GM23338 (cell line): ENCODE measurements at regions not wholly inside any gene's neighbourhood (a gene's known extent, or its start where the extent isn't known, plus 50 kb on each side); places are given as distances from the start of the nearest gene placed in this dataset.

Experiments
- ATAC-seq: fragments of 200-7000 bp; cut with Tn5 transposase; 3 replicates; pipeline ENCODE4 v1.9.1; 2020
- DNase-seq: peaks from one replicate; pipeline ENCODE4 v3.0.0-alpha.2; 2015; ENCODE audit warnings: low spot score
- H2AFZ ChIP-seq: fragments of 200-600 bp; sonication (generic); 2 replicates; pipeline ENCODE4 v1.8.0; 2016; ENCODE audit warnings: antibody characterized with exemption, mild to moderate bottlenecking, moderate library complexity
- H3F3A ChIP-seq: fragments of 200-600 bp; sonication (generic); replicated peaks from 2 replicates; pipeline ENCODE4 v1.8.0; 2017; ENCODE audit warnings: antibody characterized with exemption, mixed run types, low read depth
- H3K27ac ChIP-seq: fragments of 200-600 bp; sonication (generic); 2 replicates; pipeline ENCODE4 v1.6.1; 2016; ENCODE audit warnings: low read depth
- H3K27me3 ChIP-seq: fragments of 200-600 bp; sonication (generic); 2 replicates; pipeline ENCODE4 v1.8.0; 2016; ENCODE audit warnings: mild to moderate bottlenecking, mixed run types, moderate library complexity; ENCODE audit not compliant: insufficient read depth
- H3K36me3 ChIP-seq: fragments of 200-600 bp; sonication (generic); 2 replicates; pipeline ENCODE4 v1.8.0; 2016; ENCODE audit warnings: mild to moderate bottlenecking; ENCODE audit not compliant: insufficient read depth
- H3K4me1 ChIP-seq: fragments of 200-600 bp; sonication (generic); 2 replicates; pipeline ENCODE4 v1.8.0; 2016; ENCODE audit warnings: mild to moderate bottlenecking, moderate library complexity; ENCODE audit not compliant: insufficient read depth
- H3K4me2 ChIP-seq: fragments of 200-600 bp; sonication (generic); 2 replicates; pipeline ENCODE4 v1.7.1; 2017; ENCODE audit warnings: mixed run types
- H3K4me3 ChIP-seq: fragments of 200-600 bp; sonication (generic); 2 replicates; pipeline ENCODE4 v1.6.1; 2016; ENCODE audit warnings: mixed run types
- H3K79me2 ChIP-seq: fragments of 200-600 bp; sonication (generic); replicated peaks from 2 replicates; pipeline ENCODE4 v1.8.0; 2017; ENCODE audit warnings: mild to moderate bottlenecking; ENCODE audit not compliant: insufficient read depth
- H3K9me2 ChIP-seq: fragments of 200-600 bp; sonication (generic); 2 replicates; pipeline ENCODE4 v1.8.0; 2017; ENCODE audit not compliant: insufficient read depth
- H4K20me1 ChIP-seq: fragments of 200-600 bp; sonication (generic); replicated peaks from 2 replicates; pipeline ENCODE4 v1.8.0; 2017; ENCODE audit warnings: mild to moderate bottlenecking; ENCODE audit not compliant: insufficient read depth
- H3K27ac Mint-ChIP-seq: 2 replicates; pipeline ENCODE4 v1.8.0; 2020; ENCODE audit warnings: inconsistent platforms, mild to moderate bottlenecking, moderate library complexity, mixed read lengths
- H3K27me3 Mint-ChIP-seq: 3 replicates; pipeline ENCODE4 v1.8.0; 2022; ENCODE audit warnings: low read depth, mild to moderate bottlenecking, moderate library complexity, mixed read lengths, inconsistent platforms; ENCODE audit not compliant: insufficient read depth, poor library complexity
- H3K36me3 Mint-ChIP-seq: 3 replicates; pipeline ENCODE4 v1.8.0; 2021; ENCODE audit warnings: low read depth, mild to moderate bottlenecking, inconsistent platforms, moderate library complexity, mixed read lengths
- H3K4me1 Mint-ChIP-seq: 3 replicates; pipeline ENCODE4 v1.8.0; 2020; ENCODE audit warnings: mild to moderate bottlenecking, inconsistent platforms, mixed read lengths
- H3K4me3 Mint-ChIP-seq: 3 replicates; pipeline ENCODE4 v1.8.0; 2021; ENCODE audit warnings: moderate library complexity, mild to moderate bottlenecking, inconsistent platforms, mixed read lengths
- H3K9me3 Mint-ChIP-seq: 3 replicates; pipeline ENCODE4 v1.8.0; 2020; ENCODE audit warnings: moderate library complexity, mild to moderate bottlenecking, inconsistent platforms, mixed read lengths
- CREB1 ChIP-seq: fragments of 250-450 bp; sonication (Bioruptor Pico); IDR thresholded peaks from 2 replicates; pipeline ENCODE4 v1.5.0; 2020; ENCODE audit warnings: low read depth, mild to moderate bottlenecking, moderate library complexity
- EZH2 ChIP-seq: fragments of 200-600 bp; sonication (generic); IDR thresholded peaks from one replicate; pipeline ENCODE4 v1.8.0; 2017; ENCODE audit warnings: antibody characterized with exemption, mild to moderate bottlenecking, low read depth; ENCODE audit not compliant: unreplicated experiment
- JUNB ChIP-seq: IDR thresholded peaks from one replicate; pipeline ENCODE4 v1.6.1; 2016; ENCODE audit warnings: antibody characterized with exemption; ENCODE audit not compliant: unreplicated experiment
- NANOG ChIP-seq: IDR thresholded peaks from 2 replicates; pipeline ENCODE4 v1.6.1; 2016; ENCODE audit warnings: antibody characterized with exemption, borderline replicate concordance
- POLR2AphosphoS5 ChIP-seq: IDR thresholded peaks from 2 replicates; pipeline ENCODE4 v1.6.1; 2016; ENCODE audit warnings: antibody characterized with exemption, low read depth
- REST ChIP-seq: IDR thresholded peaks from one replicate; pipeline ENCODE4 v1.6.1; 2018; ENCODE audit warnings: antibody characterized with exemption; ENCODE audit not compliant: unreplicated experiment
- STAT1 ChIP-seq: IDR thresholded peaks from one replicate; pipeline ENCODE4 v1.6.1; 2016; ENCODE audit warnings: antibody characterized with exemption; ENCODE audit not compliant: unreplicated experiment
- ZNF114 ChIP-seq: fragments of 250-450 bp; sonication (Bioruptor Pico); IDR thresholded peaks from 2 replicates; pipeline ENCODE4 v1.5.0; 2020; ENCODE audit warnings: mild to moderate bottlenecking, moderate library complexity
- ZNF331 ChIP-seq: fragments of 250-450 bp; sonication (Bioruptor Pico); IDR thresholded peaks from 2 replicates; pipeline ENCODE4 v1.5.0; 2020; ENCODE audit warnings: low read depth, mild to moderate bottlenecking, moderate library complexity
- ZNF462 ChIP-seq: fragments of 250-450 bp; sonication (Bioruptor Pico); IDR thresholded peaks from 2 replicates; pipeline ENCODE4 v1.5.0; 2020; ENCODE audit warnings: mild to moderate bottlenecking, moderate library complexity
- TF ChIP-seq, protein P1 (sequence below), 2 experiments: fragments of 200-600 bp in 1 of 2; sonication (generic) in 1 of 2; conservative IDR thresholded peaks; 2 replicates each; pipeline versions ENCODE4 v1.5.1 to v1.6.1; 2016 to 2017; ENCODE audit warnings: antibody characterized with exemption in 2 of 2, low read depth in 2 of 2, mild to moderate bottlenecking in 2 of 2, moderate library complexity in 1 of 2

- H3K36me3 ChIP-seq, result no peaks in the 10 kb centered on the region
- no peak overlapping the region for H3K4me3 ChIP-seq
- H3K79me2 ChIP-seq, result no peaks in the 10 kb centered on the region
- Mint-ChIP-seq H3K27ac (no peak overlapping the region), H3K4me3 (no peak overlapping the region), H3K9me3 (no peaks in the 10 kb centered on the region), H3K36me3 (no peaks in the 10 kb centered on the region), H3K4me1 (peaks cover 8% of the 10 kb centered on the region; the same call in 2 of the 3 replicates), H3K27me3 (no peaks in the 10 kb centered on the region)
- no peak overlapping the region for H3K27ac ChIP-seq
- no peaks in the 10 kb centered on the region for H4K20me1 ChIP-seq
- peaks cover 1% of the 10 kb centered on the region; the same call in 1 of the 2 replicates for H3K4me1 ChIP-seq
- no peaks in the 10 kb centered on the region for H3K27me3 ChIP-seq
- DNase-seq, result no peak
- H3K4me2 ChIP-seq, result no peak overlapping the region
- no peaks in the 10 kb centered on the region for H3K9me2 ChIP-seq
- TF ChIP-seq EZH2 (no peak), ZNF331 (CRISPR knock-in tag) (no peak), POLR2AphosphoS5 (no peak), CREB1 (CRISPR knock-in tag) (no peak), ZNF462 (CRISPR knock-in tag) (no peak)
- H2AFZ ChIP-seq, result peak overlapping the region; percentile 91
- ATAC-seq, result no peak
- no peaks in the 10 kb centered on the region for H3F3A ChIP-seq
Measured at GRCh38 chr11:95703049-95703448, 86.5 kb downstream of the FAM76B start.

GRCh38 chr11:95702526-95702925 lies 87.1 kb downstream of the FAM76B start:
- ATAC-seq, result no peak
- H3K4me1 Mint-ChIP-seq, result peaks cover 13% of the 10 kb centered on the region; the same call in 2 of the 3 replicates

More at GRCh38 chr11:95702526-95702925, 87.1 kb downstream of the FAM76B start:
- Mint-ChIP-seq H3K27me3 (no peaks in the 10 kb centered on the region), H3K36me3 (no peaks in the 10 kb centered on the region), H3K4me3 (no peak overlapping the region), H3K27ac (no peak overlapping the region), H3K9me3 (no peaks in the 10 kb centered on the region)
- Histone ChIP-seq H3K36me3 (no peaks in the 10 kb centered on the region), H3K4me2 (no peak overlapping the region), H3K27me3 (no peaks in the 10 kb centered on the region), H3K4me3 (no peak overlapping the region), H4K20me1 (no peaks in the 10 kb centered on the region), H3K9me2 (no peaks in the 10 kb centered on the region), H3K4me1 (peaks cover 6% of the 10 kb centered on the region; the same call in 1 of the 2 replicates), H3K79me2 (no peaks in the 10 kb centered on the region), H3F3A (no peaks in the 10 kb centered on the region), H3K27ac (no peak overlapping the region), H2AFZ (peak overlapping the region; percentile 91; the same call in 1 of the 2 replicates)
- TF ChIP-seq ZNF331 (CRISPR knock-in tag) (no peak), ZNF114 (CRISPR knock-in tag) (no peak), JUNB (no peak), NANOG (no peak), REST (no peak), CREB1 (CRISPR knock-in tag) (no peak), STAT1 (no peak)
- TF ChIP-seq, protein P1, sequence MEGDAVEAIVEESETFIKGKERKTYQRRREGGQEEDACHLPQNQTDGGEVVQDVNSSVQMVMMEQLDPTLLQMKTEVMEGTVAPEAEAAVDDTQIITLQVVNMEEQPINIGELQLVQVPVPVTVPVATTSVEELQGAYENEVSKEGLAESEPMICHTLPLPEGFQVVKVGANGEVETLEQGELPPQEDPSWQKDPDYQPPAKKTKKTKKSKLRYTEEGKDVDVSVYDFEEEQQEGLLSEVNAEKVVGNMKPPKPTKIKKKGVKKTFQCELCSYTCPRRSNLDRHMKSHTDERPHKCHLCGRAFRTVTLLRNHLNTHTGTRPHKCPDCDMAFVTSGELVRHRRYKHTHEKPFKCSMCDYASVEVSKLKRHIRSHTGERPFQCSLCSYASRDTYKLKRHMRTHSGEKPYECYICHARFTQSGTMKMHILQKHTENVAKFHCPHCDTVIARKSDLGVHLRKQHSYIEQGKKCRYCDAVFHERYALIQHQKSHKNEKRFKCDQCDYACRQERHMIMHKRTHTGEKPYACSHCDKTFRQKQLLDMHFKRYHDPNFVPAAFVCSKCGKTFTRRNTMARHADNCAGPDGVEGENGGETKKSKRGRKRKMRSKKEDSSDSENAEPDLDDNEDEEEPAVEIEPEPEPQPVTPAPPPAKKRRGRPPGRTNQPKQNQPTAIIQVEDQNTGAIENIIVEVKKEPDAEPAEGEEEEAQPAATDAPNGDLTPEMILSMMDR (conservative IDR thresholded peaks at IDR 0.05; ENCODE audit: low read depth in 2 of 2), result no peak
- DNase-seq, result no peak
